Thymus (tissue), 11 donors: ENCODE measurements at regions not wholly inside any gene's neighbourhood (a gene's known extent, or its start where the extent isn't known, plus 50 kb on each side); places are given as distances from the start of the nearest gene placed in this dataset.

Source experiments
- DNase-seq, 9 donors: peaks; one replicate each; pipeline ENCODE4 v3.0.0-alpha.2; 2013; ENCODE audit warnings: low spot score in 9 of 9, low read depth in 6 of 9, missing footprints in 1 of 9
- H3K27ac ChIP-seq, 2 donors: one replicate each; pipeline ENCODE4 v1.5.1; 2013; ENCODE audit warnings: control low read depth in 1 of 2, low read depth in 1 of 2, low read length in 1 of 2, mild to moderate bottlenecking in 1 of 2, moderate library complexity in 1 of 2
- H3K27me3 ChIP-seq, 2 donors: one replicate each; pipeline ENCODE4 v1.5.1; 2013; ENCODE audit warnings: low read length in 1 of 2; ENCODE audit not compliant: control insufficient read depth in 2 of 2, insufficient read depth in 1 of 2
- H3K36me3 ChIP-seq, 2 donors: one replicate each; pipeline ENCODE4 v1.5.1; 2013; ENCODE audit warnings: low read length in 1 of 2, mild to moderate bottlenecking in 1 of 2, moderate library complexity in 1 of 2; ENCODE audit not compliant: control insufficient read depth in 2 of 2, insufficient read depth in 2 of 2
- H3K4me1 ChIP-seq, 2 donors: one replicate each; pipeline ENCODE4 v1.5.1; 2013; ENCODE audit warnings: low read length in 2 of 2; ENCODE audit not compliant: control insufficient read depth in 2 of 2, insufficient read depth in 2 of 2
- H3K4me3 ChIP-seq, 2 donors: one replicate each; pipeline ENCODE4 v1.5.1; 2013; ENCODE audit warnings: low read length in 2 of 2, control low read depth in 1 of 2, mild to moderate bottlenecking in 1 of 2
- H3K9me3 ChIP-seq, 2 donors: one replicate each; pipeline ENCODE4 v1.5.1; 2013; ENCODE audit warnings: low read length in 1 of 2, mild to moderate bottlenecking in 1 of 2; ENCODE audit not compliant: control insufficient read depth in 2 of 2, insufficient read depth in 1 of 2
- WGBS: extraction: QIAGEN DNeasy Blood & Tissue Kit; methylation state at CpG from one replicate; pipeline ENCODE4 v1.1.7; 2013; 5-methylcytosine and 5-hydroxymethylcytosine counted together
- donor health status: healthy.

GRCh38 chr6:169954977-169955376 lies 203.6 kb downstream of the ERMARD start:
- no peak overlapping the region for H3K27ac ChIP-seq
- H3K9me3 ChIP-seq: no peaks in the 10 kb centered on the region
- H3K4me1 ChIP-seq: peaks cover 8 to 14% of the 10 kb centered on the region in 2 donors
- H3K36me3 ChIP-seq: no peaks in the 10 kb centered on the region
- no peak for DNase-seq
- no peak overlapping the region for H3K4me3 ChIP-seq
- peaks cover 0 to 13% of the 10 kb centered on the region in 2 donors for H3K27me3 ChIP-seq
- 97% methylated on average over 1 of the region's 1 CpG for WGBS

DNA sequence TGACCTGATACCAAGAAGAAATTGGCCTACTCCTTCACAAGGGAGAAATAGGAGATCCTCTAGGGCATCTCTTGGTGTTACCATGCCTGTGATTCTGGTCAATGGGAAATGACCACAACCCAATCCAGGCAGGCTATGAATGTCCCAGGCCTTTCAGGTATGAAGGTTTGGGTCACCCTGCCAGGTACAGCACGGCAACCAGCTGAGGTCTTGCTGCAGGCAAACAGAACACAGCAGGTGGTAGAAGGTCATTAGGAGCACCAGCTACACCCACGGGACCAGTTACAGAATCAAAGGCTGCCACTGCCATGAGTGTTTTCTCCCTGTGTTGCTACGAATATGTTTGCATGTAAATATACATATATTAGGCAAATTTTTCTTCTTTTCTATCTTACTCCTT lies 202.3 kb downstream of the ERMARD start:
- H3K27ac ChIP-seq: no peak overlapping the region
- peaks cover 0 to 5% of the 10 kb centered on the region in 2 donors for H3K27me3 ChIP-seq
- no peaks in the 10 kb centered on the region for H3K36me3 ChIP-seq
- WGBS: 78% methylated on average over 3 of the region's 3 CpGs
- H3K4me1 ChIP-seq: peaks cover 2 to 3% of the 10 kb centered on the region in 2 donors
- no peaks in the 10 kb centered on the region for H3K9me3 ChIP-seq
- no peak for DNase-seq
- no peak overlapping the region for H3K4me3 ChIP-seq

- no peaks in the 10 kb centered on the region for H3K36me3 ChIP-seq
- H3K4me1 ChIP-seq: no peaks in the 10 kb centered on the region
- no peak overlapping the region for H3K4me3 ChIP-seq
- WGBS: 79% methylated on average over 2 of the region's 2 CpGs
- no peaks in the 10 kb centered on the region for H3K9me3 ChIP-seq
- no peaks in the 10 kb centered on the region for H3K27me3 ChIP-seq
- H3K27ac ChIP-seq: no peak overlapping the region
- peak in 3 of 9 donors; percentile 6 to 40 (median 35) for DNase-seq
Measured at GRCh38 chr6:169950558-169950957, 199.1 kb downstream of the ERMARD start.

DNA sequence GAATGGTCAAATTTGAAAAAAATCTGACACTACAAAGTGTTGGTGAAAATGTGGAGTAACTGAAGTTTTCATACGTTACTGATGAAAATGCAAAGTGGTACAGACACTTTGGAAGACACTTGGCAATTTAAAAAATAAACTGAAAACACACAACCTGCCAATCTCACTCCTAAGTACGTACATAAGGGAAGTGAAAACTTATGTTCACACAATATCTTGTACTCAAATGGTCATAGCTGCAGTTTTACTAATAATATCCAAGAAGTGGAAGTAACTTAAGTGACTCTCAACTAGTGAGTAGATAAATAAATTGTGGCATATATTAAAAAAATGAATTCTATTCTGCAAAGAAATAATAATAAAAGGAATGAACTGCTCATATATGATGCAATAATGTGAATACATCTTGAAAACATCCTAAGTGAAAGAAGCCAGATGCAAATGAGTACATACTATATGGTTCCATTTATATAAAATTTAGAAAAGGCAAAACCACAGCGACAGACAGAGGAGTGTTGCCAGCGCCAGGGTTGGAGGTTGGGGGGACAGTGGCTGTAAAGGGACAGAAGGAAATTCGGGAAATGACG lies 198.2 kb downstream of the ERMARD start:
- Histone ChIP-seq H3K9me3 (no peaks in the 10 kb centered on the region), H3K27me3 (no peaks in the 10 kb centered on the region), H3K4me3 (no peak overlapping the region), H3K27ac (no peak overlapping the region), H3K4me1 (no peaks in the 10 kb centered on the region), H3K36me3 (no peaks in the 10 kb centered on the region)
- no peak for DNase-seq
- WGBS: 93% methylated on average over 6 of the region's 6 CpGs

GRCh38 chr6:169946971-169947370 lies 195.5 kb downstream of the ERMARD start:
- Histone ChIP-seq H3K4me3 (no peak overlapping the region), H3K27ac (no peak overlapping the region), H3K36me3 (no peaks in the 10 kb centered on the region), H3K27me3 (peaks cover 0 to 3% of the 10 kb centered on the region in 2 donors), H3K9me3 (no peaks in the 10 kb centered on the region), H3K4me1 (no peaks in the 10 kb centered on the region)
- WGBS: 63% methylated on average over 1 of the region's 1 CpG
- DNase-seq: no peak

GRCh38 chr6:169945117-169945516 lies 193.7 kb downstream of the ERMARD start:
- Histone ChIP-seq H3K36me3 (no peaks in the 10 kb centered on the region), H3K4me1 (no peaks in the 10 kb centered on the region), H3K27me3 (peaks cover 0 to 11% of the 10 kb centered on the region in 2 donors), H3K4me3 (no peak overlapping the region), H3K9me3 (no peaks in the 10 kb centered on the region), H3K27ac (no peak overlapping the region)
- no peak for DNase-seq
- WGBS: 65% methylated on average over 3 of the region's 3 CpGs

DNA sequence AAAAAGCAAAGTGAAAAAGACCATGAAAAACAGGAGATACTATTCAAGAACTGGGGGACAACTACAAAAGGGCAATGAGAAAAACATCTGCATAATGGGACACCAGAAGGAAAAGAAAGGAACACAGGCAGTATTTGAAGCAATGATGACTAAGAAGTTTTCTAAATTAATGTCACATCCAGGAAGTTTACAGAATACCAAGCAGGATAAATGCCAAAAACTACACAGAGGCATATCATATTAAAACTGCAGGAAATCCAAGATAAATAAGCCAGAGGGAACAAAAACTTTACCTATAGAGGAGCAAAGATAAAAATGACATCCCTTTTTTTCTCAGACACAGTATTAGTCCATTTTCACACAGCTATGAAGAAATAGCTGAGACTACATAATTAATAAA lies 193.0 kb downstream of the ERMARD start:
- no peak for DNase-seq
- H3K4me3 ChIP-seq: no peak overlapping the region
- H3K27me3 ChIP-seq: peaks cover 0 to 11% of the 10 kb centered on the region in 2 donors
- no peaks in the 10 kb centered on the region for H3K4me1 ChIP-seq
- H3K27ac ChIP-seq: no peak overlapping the region
- H3K36me3 ChIP-seq: no peaks in the 10 kb centered on the region
- no peaks in the 10 kb centered on the region for H3K9me3 ChIP-seq

DNA sequence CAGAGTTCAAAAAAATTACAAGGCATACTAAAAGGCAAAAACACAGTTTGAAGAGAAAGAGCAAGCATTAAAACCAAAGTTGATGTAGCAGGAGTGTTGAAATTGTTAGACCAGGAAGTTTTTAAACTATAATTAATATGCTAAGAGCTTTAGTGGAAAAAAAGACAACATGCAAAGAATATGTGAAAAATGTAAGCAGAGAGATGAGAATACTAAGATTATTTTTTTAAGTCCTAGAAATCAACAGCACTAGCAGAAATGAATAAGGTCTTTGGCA lies 192.6 kb downstream of the ERMARD start:
- peaks cover 0 to 11% of the 10 kb centered on the region in 2 donors for H3K27me3 ChIP-seq
- no peak overlapping the region for H3K27ac ChIP-seq
- no peaks in the 10 kb centered on the region for H3K4me1 ChIP-seq
- no peak for DNase-seq
- H3K9me3 ChIP-seq: no peaks in the 10 kb centered on the region
- no peaks in the 10 kb centered on the region for H3K36me3 ChIP-seq
- H3K4me3 ChIP-seq: no peak overlapping the region

DNA sequence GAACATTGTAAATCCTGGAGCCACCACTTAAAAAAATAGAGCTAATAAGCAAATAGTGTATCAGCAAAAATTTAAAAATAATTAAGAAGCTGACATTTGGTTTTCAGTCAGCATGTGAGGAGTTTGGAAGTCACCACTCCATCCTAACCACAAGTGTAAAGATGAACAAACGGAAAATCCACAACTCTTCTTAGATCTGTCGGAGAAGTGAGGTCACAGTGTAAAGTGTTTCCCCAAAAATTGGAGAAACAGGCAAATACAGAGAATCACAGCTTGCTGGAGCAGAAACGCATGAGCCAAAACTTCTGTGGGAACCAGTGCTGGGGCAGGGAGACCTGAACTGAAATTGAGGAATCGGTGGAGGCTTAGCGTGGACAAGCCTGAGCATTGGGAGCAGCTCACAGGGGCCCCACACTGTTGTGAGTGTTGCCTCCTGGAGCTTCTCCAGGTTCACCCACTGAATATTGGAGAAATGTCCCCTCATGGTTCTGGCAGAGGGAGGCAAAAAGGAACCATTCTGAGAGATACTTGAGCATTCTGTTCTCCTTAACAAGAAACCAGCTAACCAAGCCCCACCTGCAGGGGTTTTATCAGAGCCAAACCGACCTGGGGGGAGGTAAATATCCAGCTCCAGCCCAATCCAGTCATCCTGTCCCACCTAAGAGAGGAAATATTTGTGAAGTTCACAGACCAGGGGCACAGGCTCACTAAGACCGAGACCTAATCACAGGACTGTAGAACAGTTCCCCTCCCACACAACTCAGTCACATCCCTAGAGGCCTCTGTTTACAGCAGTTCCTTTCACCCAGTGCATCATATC lies 192.0 kb downstream of the ERMARD start:
- H3K4me3 ChIP-seq: no peak overlapping the region
- H3K27me3 ChIP-seq: peaks cover 0 to 13% of the 10 kb centered on the region in 2 donors
- DNase-seq: no peak
- H3K27ac ChIP-seq: no peak overlapping the region
- no peaks in the 10 kb centered on the region for H3K4me1 ChIP-seq
- no peaks in the 10 kb centered on the region for H3K36me3 ChIP-seq
- WGBS: 75% methylated on average over 7 of the region's 7 CpGs
- H3K9me3 ChIP-seq: no peaks in the 10 kb centered on the region
